Progenitor cell of endocrine pancreas (in vitro differentiated cells): ENCODE measurements at regions not wholly inside any gene's neighbourhood (a gene's known extent, or its start where the extent isn't known, plus 50 kb on each side); places are given as distances from the start of the nearest gene placed in this dataset.

ENCODE experiments used
- DNase-seq: peaks from one replicate; pipeline ENCODE4 v3.0.0; 2021; ENCODE audit warnings: low spot score; ENCODE audit not compliant: unreplicated experiment
- H3K27ac Mint-ChIP-seq: 2 replicates; pipeline ENCODE4 v1.8.0; 2021; ENCODE audit warnings: mild to moderate bottlenecking, moderate library complexity, mixed read lengths
- H3K27me3 Mint-ChIP-seq: 2 replicates; pipeline ENCODE4 v1.8.0; 2021; ENCODE audit warnings: mixed read lengths
- H3K36me3 Mint-ChIP-seq: 2 replicates; pipeline ENCODE4 v1.8.0; 2022; ENCODE audit warnings: mixed read lengths; ENCODE audit not compliant: insufficient read depth
- H3K4me1 Mint-ChIP-seq: 2 replicates; pipeline ENCODE4 v1.8.0; 2021; ENCODE audit warnings: low read depth, mixed read lengths
- H3K4me3 Mint-ChIP-seq: 2 replicates; pipeline ENCODE4 v1.8.0; 2021; ENCODE audit warnings: low read depth, mild to moderate bottlenecking, moderate library complexity, mixed read lengths
- H3K9me3 Mint-ChIP-seq: 2 replicates; pipeline ENCODE4 v1.8.0; 2021; ENCODE audit warnings: low read depth, mixed read lengths
- TF ChIP-seq, protein P1 (sequence below): fragments of 200-600 bp; sonication (generic); IDR thresholded peaks from one replicate; pipeline ENCODE4 v1.5.0; 2021; ENCODE audit warnings: antibody characterized with exemption, mild to moderate bottlenecking; ENCODE audit not compliant: unreplicated experiment

DNA sequence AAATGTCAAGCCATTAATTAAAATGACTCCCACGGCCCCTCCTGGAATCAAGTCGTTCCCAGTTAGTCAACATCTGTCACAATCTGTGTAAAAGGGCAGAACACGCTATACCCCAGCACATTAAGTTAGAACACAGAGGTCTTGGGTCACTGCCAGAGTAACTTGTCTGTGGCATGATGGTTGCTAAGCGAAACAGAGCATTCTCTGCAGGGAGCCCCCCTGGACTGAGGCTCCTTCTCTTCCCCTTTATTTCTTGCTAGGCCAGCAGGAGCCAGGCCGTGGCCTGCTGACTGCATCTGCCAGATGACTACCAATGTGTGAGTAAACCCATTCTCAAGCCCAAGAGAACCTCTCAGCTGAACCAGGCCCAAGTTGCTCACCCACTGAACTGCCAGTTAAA lies 51.9 kb upstream of the ZBED3 start:
- no peaks in the 10 kb centered on the region for H3K27me3 Mint-ChIP-seq
- DNase-seq, result no peak
- no peak overlapping the region for H3K4me3 Mint-ChIP-seq
- peak overlapping the region; percentile 3 for H3K27ac Mint-ChIP-seq
- TF ChIP-seq, protein P1, sequence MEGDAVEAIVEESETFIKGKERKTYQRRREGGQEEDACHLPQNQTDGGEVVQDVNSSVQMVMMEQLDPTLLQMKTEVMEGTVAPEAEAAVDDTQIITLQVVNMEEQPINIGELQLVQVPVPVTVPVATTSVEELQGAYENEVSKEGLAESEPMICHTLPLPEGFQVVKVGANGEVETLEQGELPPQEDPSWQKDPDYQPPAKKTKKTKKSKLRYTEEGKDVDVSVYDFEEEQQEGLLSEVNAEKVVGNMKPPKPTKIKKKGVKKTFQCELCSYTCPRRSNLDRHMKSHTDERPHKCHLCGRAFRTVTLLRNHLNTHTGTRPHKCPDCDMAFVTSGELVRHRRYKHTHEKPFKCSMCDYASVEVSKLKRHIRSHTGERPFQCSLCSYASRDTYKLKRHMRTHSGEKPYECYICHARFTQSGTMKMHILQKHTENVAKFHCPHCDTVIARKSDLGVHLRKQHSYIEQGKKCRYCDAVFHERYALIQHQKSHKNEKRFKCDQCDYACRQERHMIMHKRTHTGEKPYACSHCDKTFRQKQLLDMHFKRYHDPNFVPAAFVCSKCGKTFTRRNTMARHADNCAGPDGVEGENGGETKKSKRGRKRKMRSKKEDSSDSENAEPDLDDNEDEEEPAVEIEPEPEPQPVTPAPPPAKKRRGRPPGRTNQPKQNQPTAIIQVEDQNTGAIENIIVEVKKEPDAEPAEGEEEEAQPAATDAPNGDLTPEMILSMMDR, result no peak
- H3K4me1 Mint-ChIP-seq, result peaks cover 15% of the 10 kb centered on the region
- H3K9me3 Mint-ChIP-seq, result no peaks in the 10 kb centered on the region
- peaks cover 7% of the 10 kb centered on the region for H3K36me3 Mint-ChIP-seq
